ENCODE measurements at regions not wholly inside any gene's neighbourhood (a gene's known extent, or its start where the extent isn't known, plus 50 kb on each side); places are given as distances from the start of the nearest gene placed in this dataset.
A peak's percentile ranks its signal among the peaks of the same experiment; 100 is the strongest.

DNA sequence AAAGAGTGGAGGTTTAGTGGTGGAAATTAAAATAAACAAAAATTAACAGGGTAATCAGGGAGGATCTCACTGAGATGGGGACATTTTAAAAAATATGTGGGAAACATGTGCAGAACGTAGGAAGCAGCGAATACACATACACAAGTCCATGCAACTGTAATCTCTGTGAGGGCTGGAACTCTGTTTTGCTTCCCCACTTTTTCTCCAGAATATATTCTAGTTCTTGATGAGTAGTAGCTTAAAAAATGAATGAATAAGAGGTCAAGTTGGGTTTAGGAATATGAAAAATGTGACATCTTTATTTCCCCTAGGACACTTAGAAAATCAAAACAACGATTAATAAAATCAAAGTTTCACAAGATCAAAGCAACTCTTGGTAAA, 312.2 kb upstream of the ZNF717 start:
- TF ChIP-seq, protein P1, sequence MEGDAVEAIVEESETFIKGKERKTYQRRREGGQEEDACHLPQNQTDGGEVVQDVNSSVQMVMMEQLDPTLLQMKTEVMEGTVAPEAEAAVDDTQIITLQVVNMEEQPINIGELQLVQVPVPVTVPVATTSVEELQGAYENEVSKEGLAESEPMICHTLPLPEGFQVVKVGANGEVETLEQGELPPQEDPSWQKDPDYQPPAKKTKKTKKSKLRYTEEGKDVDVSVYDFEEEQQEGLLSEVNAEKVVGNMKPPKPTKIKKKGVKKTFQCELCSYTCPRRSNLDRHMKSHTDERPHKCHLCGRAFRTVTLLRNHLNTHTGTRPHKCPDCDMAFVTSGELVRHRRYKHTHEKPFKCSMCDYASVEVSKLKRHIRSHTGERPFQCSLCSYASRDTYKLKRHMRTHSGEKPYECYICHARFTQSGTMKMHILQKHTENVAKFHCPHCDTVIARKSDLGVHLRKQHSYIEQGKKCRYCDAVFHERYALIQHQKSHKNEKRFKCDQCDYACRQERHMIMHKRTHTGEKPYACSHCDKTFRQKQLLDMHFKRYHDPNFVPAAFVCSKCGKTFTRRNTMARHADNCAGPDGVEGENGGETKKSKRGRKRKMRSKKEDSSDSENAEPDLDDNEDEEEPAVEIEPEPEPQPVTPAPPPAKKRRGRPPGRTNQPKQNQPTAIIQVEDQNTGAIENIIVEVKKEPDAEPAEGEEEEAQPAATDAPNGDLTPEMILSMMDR (conservative IDR thresholded peaks at IDR 0.05; ENCODE audit: low read depth, low read length) = no peak
- DNase-seq (ENCODE audit: low read depth) = no peak
- no peak overlapping the region for H3K4me3 ChIP-seq (ENCODE audit: low read depth, low read length)

DNA sequence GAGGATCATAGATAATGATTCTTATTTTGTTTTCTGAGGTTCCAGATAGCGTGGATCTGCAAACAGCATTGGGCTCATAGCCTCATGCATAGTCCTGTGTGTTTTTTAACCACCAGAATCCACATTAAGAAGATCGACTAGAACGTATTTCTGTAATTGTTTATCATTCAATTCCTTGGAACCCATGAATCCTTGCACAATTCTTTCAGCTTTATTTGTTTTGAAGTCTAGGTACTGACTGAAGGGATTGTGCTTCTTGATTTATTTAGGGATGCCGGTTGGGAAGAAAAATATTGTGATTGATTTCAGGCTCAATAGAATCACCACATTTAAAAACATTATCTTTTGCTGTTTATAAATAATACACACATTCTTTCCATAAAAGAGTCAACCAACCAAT, 314.6 kb upstream of the ZNF717 start:
- H3K4me3 ChIP-seq (ENCODE audit: low read depth, low read length) = no peak overlapping the region
- no peak for DNase-seq (ENCODE audit: low read depth)
- TF ChIP-seq, protein P1 (conservative IDR thresholded peaks at IDR 0.05; ENCODE audit: low read depth, low read length) = no peak

DNA sequence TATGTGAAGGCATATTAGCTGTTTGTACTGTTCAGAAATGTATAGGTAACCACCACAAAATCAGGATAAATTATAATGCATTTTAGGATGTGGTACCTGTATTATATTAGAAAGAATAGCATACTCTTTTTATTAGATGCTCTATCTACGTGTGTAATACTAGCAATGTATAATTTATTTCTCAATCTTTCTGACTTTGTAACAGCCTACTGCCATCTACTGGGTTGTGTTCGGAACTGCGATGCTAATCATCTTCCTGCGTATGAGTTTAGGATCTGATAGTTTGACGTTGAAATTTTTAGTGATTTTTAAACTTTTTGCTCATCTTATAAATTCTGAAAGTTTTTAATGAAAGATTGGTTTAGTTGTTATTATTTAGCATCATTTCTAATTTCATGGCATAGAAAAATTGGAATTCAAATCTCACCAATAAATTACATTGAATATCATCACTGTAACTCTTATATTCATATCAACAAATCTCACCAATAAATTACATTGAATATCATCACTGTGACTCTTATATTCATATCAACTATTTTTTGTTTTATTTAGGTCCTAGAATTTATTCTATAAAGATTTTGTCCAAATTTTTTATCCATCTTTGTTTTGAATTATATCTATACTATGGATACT, 322.7 kb upstream of the ZNF717 start:
- no peak overlapping the region for H3K4me3 ChIP-seq (ENCODE audit: low read depth, low read length)
- no peak for DNase-seq (ENCODE audit: low read depth)
- TF ChIP-seq, protein P1 (conservative IDR thresholded peaks at IDR 0.05; ENCODE audit: low read depth, low read length) = peak; percentile 89

DNA sequence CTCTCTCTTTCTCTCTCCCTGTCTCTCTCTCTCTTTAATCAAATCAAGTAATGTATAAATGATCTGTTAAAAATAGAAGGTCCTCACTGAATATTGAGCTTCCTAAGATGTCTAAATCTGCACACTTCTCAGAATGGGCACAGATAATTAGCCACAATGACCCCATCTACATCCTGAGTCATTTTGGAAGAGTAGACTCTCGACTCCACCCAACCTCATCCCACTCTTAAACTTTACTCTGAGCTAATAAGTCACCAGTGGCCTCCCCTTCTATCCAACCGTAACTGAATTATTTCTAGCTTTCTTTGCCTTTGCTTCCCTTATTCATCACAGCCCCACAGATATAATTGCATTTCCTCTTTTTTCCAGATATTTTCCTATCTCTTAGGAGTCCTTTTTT, 326.5 kb upstream of the ZNF717 start:
- TF ChIP-seq, protein P1 (conservative IDR thresholded peaks at IDR 0.05; ENCODE audit: low read depth, low read length) = no peak
- DNase-seq (ENCODE audit: low read depth) = no peak
- no peak overlapping the region for H3K4me3 ChIP-seq (ENCODE audit: low read depth, low read length)

DNA sequence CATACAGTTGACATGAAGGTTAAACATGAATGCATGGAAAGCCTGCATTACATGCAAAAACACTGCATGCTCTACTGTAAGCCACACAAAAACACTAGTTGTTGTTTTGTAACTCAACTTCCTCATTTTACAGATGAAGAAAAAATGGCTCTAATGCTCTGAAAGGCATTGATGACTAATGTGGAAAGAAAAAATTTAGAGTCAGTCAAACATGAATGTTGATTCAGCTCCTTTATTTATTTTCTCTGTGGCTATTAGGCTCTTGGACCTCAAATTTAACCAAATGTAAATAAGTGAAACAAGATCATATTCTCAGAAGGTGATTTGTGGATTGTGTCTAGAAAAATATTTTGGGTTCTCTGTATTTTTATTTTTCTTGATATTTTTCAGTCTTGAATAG, 336.7 kb upstream of the ZNF717 start:
- H3K4me3 ChIP-seq (ENCODE audit: low read depth, low read length) = no peak overlapping the region
- TF ChIP-seq, protein P1 (conservative IDR thresholded peaks at IDR 0.05; ENCODE audit: low read depth, low read length) = no peak
- DNase-seq (ENCODE audit: low read depth) = no peak

DNA sequence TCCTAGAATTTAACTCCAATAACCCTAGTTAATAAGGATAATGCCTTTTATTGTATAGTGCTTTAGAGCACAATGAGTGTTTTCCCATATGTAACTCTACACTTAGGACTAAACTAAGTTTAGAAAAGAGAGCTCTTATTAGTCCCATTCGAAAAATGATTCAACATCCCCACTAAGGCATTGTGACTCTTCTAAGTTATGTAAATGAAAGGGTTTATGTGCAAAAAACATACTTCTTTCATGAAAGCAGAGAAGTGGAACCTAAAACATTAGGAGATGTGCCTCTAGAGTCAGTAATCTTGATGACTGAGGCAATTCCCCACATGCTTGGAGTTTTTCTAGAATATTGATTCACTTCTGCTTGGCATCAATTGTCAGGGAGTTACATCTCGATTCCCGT, 344.1 kb upstream of the ZNF717 start:
- no peak for DNase-seq (ENCODE audit: low read depth)
- TF ChIP-seq, protein P1 (conservative IDR thresholded peaks at IDR 0.05; ENCODE audit: low read depth, low read length) = no peak
- no peak overlapping the region for H3K4me3 ChIP-seq (ENCODE audit: low read depth, low read length)

DNA sequence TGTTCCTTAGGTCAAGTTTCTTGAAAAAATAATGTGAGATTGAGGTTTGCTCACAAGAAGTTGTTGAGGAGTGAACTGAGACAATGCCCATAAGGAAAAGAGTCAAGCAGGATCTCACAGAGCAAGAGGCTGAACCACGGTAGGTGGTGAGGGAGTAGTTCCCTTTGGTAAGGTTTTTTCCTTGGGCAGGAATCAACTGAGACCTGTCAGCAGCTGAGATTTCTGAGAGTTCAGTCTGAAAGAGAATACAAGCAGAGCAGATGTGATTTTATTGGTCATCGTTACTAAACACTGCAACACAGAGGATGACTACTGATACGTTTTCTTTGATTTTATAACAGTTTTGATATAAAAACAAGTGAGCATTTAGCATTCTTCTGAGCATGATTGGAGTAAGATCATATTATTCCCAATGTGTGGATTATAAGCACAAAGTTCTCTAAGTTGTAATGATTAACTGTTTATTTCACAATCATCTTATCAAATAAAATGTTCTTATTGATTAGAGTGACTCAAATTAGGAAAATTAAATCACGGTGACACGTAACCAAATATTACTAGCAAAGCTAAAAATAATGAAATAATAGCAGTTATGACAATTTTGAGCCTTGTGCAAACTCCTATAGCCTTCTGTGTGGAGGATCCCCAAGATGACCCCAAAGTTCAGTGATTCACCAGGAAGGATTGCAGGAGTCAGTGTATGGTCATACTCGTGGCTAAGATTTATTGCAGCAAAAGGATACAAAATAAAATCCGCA, 346.2 kb upstream of the ZNF717 start:
- H3K4me3 ChIP-seq (ENCODE audit: low read depth, low read length) = no peak overlapping the region
- TF ChIP-seq, protein P1 (conservative IDR thresholded peaks at IDR 0.05; ENCODE audit: low read depth, low read length) = no peak
- peak; percentile 39 for DNase-seq (ENCODE audit: low read depth)
